H1 (cell line): ENCODE measurements at regions not wholly inside any gene's neighbourhood (a gene's known extent, or its start where the extent isn't known, plus 50 kb on each side); places are given as distances from the start of the nearest gene placed in this dataset.

Source experiments
- CTCF ChIA-PET: fragments of 300-600 bp; sonication (Branson Sonifier 250); formaldehyde crosslinking; loops from one replicate; lab custom pipeline; 2021; ENCODE audit not compliant: partially characterized antibody; lab: Charles Lee
- POLR2A ChIA-PET: fragments of 300-600 bp; sonication (Branson Sonifier 250); formaldehyde crosslinking; loops from one replicate; lab custom pipeline; 2021; ENCODE audit warnings: inconsistent platforms; ENCODE audit not compliant: partially characterized antibody; lab: Charles Lee
- DNase-seq, 2 experiments: peaks; one replicate each; pipeline versions ENCODE4 v3.0.0 to v3.0.0-alpha.2; 2010 to 2022; ENCODE audit warnings: low spot score in 2 of 2, low read depth in 1 of 2, mixed read lengths in 1 of 2
- FAIRE-seq: peaks from 2 replicates; lab custom pipeline; 2011; peaks lifted over from hg19 to GRCh38; lab: Jason Lieb, UNC
- H2AFZ ChIP-seq: 2 replicates; pipeline ENCODE4 v1.8.1; 2012; ENCODE audit warnings: low read length, inconsistent platforms
- H2AK5ac ChIP-seq: 2 replicates; pipeline ENCODE4 v1.6.1; 2013; ENCODE audit warnings: low read depth, low read length
- H2BK120ac ChIP-seq: replicated peaks from 2 replicates; pipeline ENCODE3; 2013; ENCODE audit warnings: low read depth, low read length, inconsistent platforms
- H2BK12ac ChIP-seq: 2 replicates; pipeline ENCODE4 v1.6.1; 2013; ENCODE audit warnings: low read depth, low read length
- H2BK15ac ChIP-seq: 2 replicates; pipeline ENCODE4 v1.6.1; 2013; ENCODE audit warnings: low read length
- H2BK20ac ChIP-seq: 2 replicates; pipeline ENCODE4 v1.6.1; 2013; ENCODE audit warnings: low read length
- H2BK5ac ChIP-seq: 2 replicates; pipeline ENCODE4 v1.6.1; 2013; ENCODE audit warnings: low read depth, low read length
- H3K14ac ChIP-seq: 2 replicates; pipeline ENCODE4 v1.6.1; 2013; ENCODE audit warnings: inconsistent platforms; ENCODE audit not compliant: insufficient read length
- H3K18ac ChIP-seq: 2 replicates; pipeline ENCODE4 v1.6.1; 2013; ENCODE audit warnings: low read length; ENCODE audit errors: extremely low read depth
- H3K23ac ChIP-seq: 2 replicates; pipeline ENCODE4 v1.6.1; 2013; ENCODE audit warnings: inconsistent platforms; ENCODE audit not compliant: insufficient read length
- H3K23me2 ChIP-seq: 2 replicates; pipeline ENCODE4 v1.6.1; 2013; ENCODE audit warnings: low read depth, low read length
- H3K27ac ChIP-seq: 2 replicates; pipeline ENCODE4 v1.6.1; 2011; ENCODE audit warnings: low read depth, low read length, inconsistent platforms
- H3K27me3 ChIP-seq, 4 experiments: replicated peaks in 1 of 4; 1 replicate in 1 of 4; 2 replicates in 3 of 4; pipeline versions ENCODE4 v1.6.1 to v1.8.1; 2011 to 2013; ENCODE audit warnings: low read length in 3 of 4, mild to moderate bottlenecking in 3 of 4, inconsistent platforms in 2 of 4, mixed read lengths in 2 of 4, moderate library complexity in 1 of 4; ENCODE audit not compliant: control insufficient read depth in 3 of 4, insufficient read depth in 3 of 4; ENCODE audit errors: extremely low read depth in 1 of 4
- H3K36me3 ChIP-seq, 4 experiments: 2 replicates each; pipeline versions ENCODE4 v1.6.1 to v1.8.1; 2011 to 2013; ENCODE audit warnings: mild to moderate bottlenecking in 4 of 4, low read length in 3 of 4, moderate library complexity in 2 of 4, control low read depth in 1 of 4, inconsistent platforms in 1 of 4; ENCODE audit not compliant: insufficient read depth in 4 of 4, control insufficient read depth in 2 of 4
- H3K4ac ChIP-seq: replicated peaks from 2 replicates; pipeline ENCODE3; 2013; ENCODE audit warnings: low read length, low read depth, mixed read lengths, inconsistent platforms; ENCODE audit not compliant: insufficient read length
- H3K4me1 ChIP-seq, 4 experiments: replicated peaks in 1 of 4; 1 replicate in 1 of 4; 2 replicates in 3 of 4; pipeline versions ENCODE4 v1.6.1 to v1.8.1; 2011 to 2013; ENCODE audit warnings: low read length in 3 of 4, inconsistent platforms in 2 of 4, mixed read lengths in 1 of 4; ENCODE audit not compliant: insufficient read depth in 4 of 4, control insufficient read depth in 3 of 4
- H3K4me2 ChIP-seq, 2 experiments: 2 replicates each; pipeline versions ENCODE4 v1.6.1 to v1.8.1; 2011 to 2013; ENCODE audit warnings: low read depth in 2 of 2, low read length in 2 of 2, control low read depth in 1 of 2, inconsistent platforms in 1 of 2, mild to moderate bottlenecking in 1 of 2; ENCODE audit not compliant: insufficient read depth in 1 of 2
- H3K4me3 ChIP-seq, 4 experiments: fragments of 200-600, 300-600 bp in 1 of 4; sonication (generic), shearing (Covaris generic), sonication (Bioruptor Twin) in 1 of 4; 2 replicates each; pipeline versions ENCODE4 v1.5.1 to v1.8.1; 2011 to 2016; ENCODE audit warnings: low read length in 4 of 4, low read depth in 3 of 4, control low read depth in 2 of 4, inconsistent platforms in 2 of 4, mild to moderate bottlenecking in 2 of 4, mixed read lengths in 1 of 4, moderate library complexity in 1 of 4; ENCODE audit not compliant: insufficient read depth in 2 of 4; ENCODE audit errors: extremely low read depth in 1 of 4
- H3K56ac ChIP-seq: replicated peaks from 2 replicates; pipeline ENCODE3; 2013; ENCODE audit warnings: low read depth, mild to moderate bottlenecking, mixed read lengths, low read length, inconsistent platforms; ENCODE audit not compliant: insufficient read length
- H3K79me1 ChIP-seq: 2 replicates; pipeline ENCODE4 v1.6.1; 2013; ENCODE audit warnings: low read depth, low read length, control low read depth
- H3K79me2 ChIP-seq, 2 experiments: 2 replicates each; pipeline versions ENCODE4 v1.6.1 to v1.8.1; 2012 to 2013; ENCODE audit warnings: low read length in 2 of 2, mild to moderate bottlenecking in 2 of 2, inconsistent platforms in 1 of 2; ENCODE audit not compliant: insufficient read depth in 2 of 2, control insufficient read depth in 1 of 2
- H3K9ac ChIP-seq, 4 experiments: replicated peaks in 1 of 4; 1 replicate in 1 of 4; 2 replicates in 3 of 4; pipeline versions ENCODE4 v1.6.1 to v1.8.1; 2011 to 2013; ENCODE audit warnings: low read depth in 3 of 4, low read length in 3 of 4, control low read depth in 2 of 4, mild to moderate bottlenecking in 2 of 4, moderate library complexity in 2 of 4, inconsistent platforms in 1 of 4; ENCODE audit errors: extremely low read depth in 1 of 4
- H3K9me3 ChIP-seq, 2 experiments: 2 replicates each; pipeline versions ENCODE4 v1.6.1 to v1.8.1; 2012 to 2013; ENCODE audit warnings: mild to moderate bottlenecking in 2 of 2, moderate library complexity in 2 of 2, control low read depth in 1 of 2, inconsistent platforms in 1 of 2, low read depth in 1 of 2, low read length in 1 of 2, mixed read lengths in 1 of 2; ENCODE audit not compliant: insufficient read depth in 2 of 2
- H4K20me1 ChIP-seq, 2 experiments: replicated peaks in 1 of 2; 2 replicates each; pipeline versions ENCODE3 to v1.8.1; 2011 to 2013; ENCODE audit warnings: inconsistent platforms in 2 of 2, low read length in 2 of 2, mild to moderate bottlenecking in 1 of 2; ENCODE audit not compliant: insufficient read depth in 2 of 2, control insufficient read depth in 1 of 2
- H4K5ac ChIP-seq: 2 replicates; pipeline ENCODE4 v1.6.1; 2013; ENCODE audit warnings: low read length, low read depth, mixed read lengths, inconsistent platforms; ENCODE audit not compliant: insufficient read length
- H4K8ac ChIP-seq: 2 replicates; pipeline ENCODE4 v1.8.0; 2013; ENCODE audit warnings: mild to moderate bottlenecking, moderate library complexity, low read length, inconsistent platforms; ENCODE audit not compliant: insufficient read depth; ENCODE audit errors: extremely low read depth
- H4K91ac ChIP-seq: replicated peaks from 2 replicates; pipeline ENCODE3; 2013; ENCODE audit warnings: low read length, mixed read lengths, inconsistent platforms; ENCODE audit not compliant: insufficient read length
- BCL11A ChIP-seq, 2 experiments: IDR thresholded peaks; one replicate each; pipeline ENCODE4 v1.6.1; 2011; ENCODE audit warnings: low read depth in 2 of 2, low read length in 2 of 2, mild to moderate bottlenecking in 2 of 2
- CEBPB ChIP-seq: IDR thresholded peaks from 2 replicates; pipeline ENCODE4 v1.6.1; 2012; ENCODE audit warnings: low read depth, low read length
- EP300 ChIP-seq, 2 experiments: IDR thresholded peaks; 1 replicate in 1 of 2; 2 replicates in 1 of 2; pipeline ENCODE4 v1.6.1; 2011 to 2012; ENCODE audit warnings: low read depth in 2 of 2, low read length in 2 of 2, mild to moderate bottlenecking in 2 of 2, borderline replicate concordance in 1 of 2, inconsistent platforms in 1 of 2, moderate library complexity in 1 of 2
- JUND ChIP-seq: IDR thresholded peaks from 2 replicates; pipeline ENCODE4 v1.6.1; 2011; ENCODE audit warnings: mild to moderate bottlenecking, improper control_type of control experiment, low read length
- NANOG ChIP-seq: IDR thresholded peaks from 2 replicates; pipeline ENCODE4 v1.6.1; 2011; ENCODE audit warnings: low read length, low read depth, mild to moderate bottlenecking, inconsistent platforms; ENCODE audit not compliant: insufficient read depth, poor library complexity, severe bottlenecking
- POU5F1 ChIP-seq: IDR thresholded peaks from 2 replicates; pipeline ENCODE4 v1.6.1; 2011; ENCODE audit warnings: low read depth, mild to moderate bottlenecking, low read length, moderate library complexity
- SAP30 ChIP-seq: fragments of 300-600 bp; sonication (generic); IDR thresholded peaks from 2 replicates; pipeline ENCODE4 v1.7.1; 2012; ENCODE audit warnings: low read length, moderate library complexity, mild to moderate bottlenecking, inconsistent platforms; ENCODE audit not compliant: insufficient read depth, insufficient replicate concordance
- ZNF274 ChIP-seq: IDR thresholded peaks from 2 replicates; pipeline ENCODE4 v1.7.0; 2012; ENCODE audit warnings: low read length, borderline replicate concordance; ENCODE audit errors: extremely low read depth
- WGBS, 2 experiments: shearing (Covaris generic) in 1 of 2; methylation state at CpG; one replicate each; pipeline versions ENCODE4 v1.1.6 to v1.1.7; 2013 to 2015; ENCODE audit warnings: low lambda C conversion rate in 2 of 2, mixed read lengths in 2 of 2, inconsistent platforms in 1 of 2, low coverage in 1 of 2, missing lambda C conversion rate in 1 of 2; ENCODE audit not compliant: insufficient replicate concordance in 2 of 2, insufficient coverage in 1 of 2, insufficient read length in 1 of 2; ENCODE audit errors: extremely low coverage in 1 of 2, missing lambda C conversion rate in 1 of 2; 5-methylcytosine and 5-hydroxymethylcytosine counted together
- TF ChIP-seq, protein P1 (sequence below): IDR thresholded peaks from 2 replicates; pipeline ENCODE4 v1.6.1; 2011; ENCODE audit warnings: low read depth, mild to moderate bottlenecking, low read length; ENCODE audit not compliant: insufficient read depth
- TF ChIP-seq, protein P2 (sequence below), 3 experiments: IDR thresholded peaks; 1 replicate in 2 of 3; 2 replicates in 1 of 3; pipeline versions ENCODE4 v1.5.1 to v1.6.1; 2011; ENCODE audit warnings: low read length in 3 of 3, mild to moderate bottlenecking in 3 of 3, inconsistent platforms in 2 of 3, low read depth in 1 of 3, moderate library complexity in 1 of 3; ENCODE audit not compliant: insufficient read depth in 1 of 3; ENCODE audit errors: control extremely low read depth in 1 of 3

DNA sequence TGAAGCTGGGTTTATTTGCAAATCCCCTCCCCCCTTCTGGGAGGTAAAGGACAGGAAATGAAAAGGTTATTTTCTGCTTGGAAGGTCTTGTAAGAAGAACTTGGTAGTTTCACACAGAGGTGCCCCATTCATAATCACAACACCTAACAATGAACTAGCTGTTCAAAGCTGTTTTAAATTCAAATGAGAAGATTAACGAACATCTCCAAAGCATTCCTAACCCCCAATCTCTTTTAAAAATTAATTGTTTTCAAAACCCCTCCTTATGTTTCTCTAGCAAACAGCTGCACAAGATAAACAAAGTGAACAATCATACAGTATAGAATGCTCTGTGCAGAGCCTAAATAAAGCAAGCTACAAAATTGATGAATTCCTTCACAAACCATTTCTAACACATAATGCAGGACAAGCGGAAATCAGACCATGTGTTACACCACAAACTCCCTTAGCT lies 271.4 kb downstream of the SATB2 start:
- Histone ChIP-seq H3K79me2 (no peaks in the 10 kb centered on the region), H2BK15ac (no peak overlapping the region), H2BK5ac (no peak overlapping the region; the same call in 1 of the 2 replicates), H2BK12ac (no peak overlapping the region), H3K23ac (no peak overlapping the region), H3K14ac (no peak overlapping the region), H3K4me2 (peak overlapping the region; percentile 21 to 38; a peak in 2 of 4 replicates), H3K4ac (no peak overlapping the region), H3K23me2 (no peaks in the 10 kb centered on the region), H3K18ac (no peak overlapping the region), H4K5ac (peak overlapping the region; percentile 62), H3K56ac (no peak overlapping the region), H3K79me1 (no peaks in the 10 kb centered on the region), H2BK20ac (no peak overlapping the region), H3K9ac (no peak overlapping the region), H2BK120ac (no peak overlapping the region), H3K9me3 (no peaks in the 10 kb centered on the region), H3K27me3 (no peaks in the 10 kb centered on the region), H3K4me3 (peak overlapping the region in 1 of 4 experiments; percentile 29; a peak in 1 of 8 replicates), H3K36me3 (no peaks in the 10 kb centered on the region), H4K20me1 (no peaks in the 10 kb centered on the region), H4K8ac (no peak overlapping the region), H3K27ac (no peak overlapping the region), H2AFZ (no peak overlapping the region), H2AK5ac (no peak overlapping the region), H4K91ac (no peak overlapping the region), H3K4me1 (peaks cover 0 to 8% (median 1%) of the 10 kb centered on the region in 4 experiments; a peak in 2 of 7 replicates)
- CTCF ChIA-PET = interaction anchor here (1.4 kb wide), 1 partner anchor 72 kb away, joined by 4 read pairs; no protein-coding TSS in a partner anchor
- FAIRE-seq = peak; percentile 13
- 13% methylated on average over 2 of the region's 2 CpGs; no CpG with 5 or more reads in 1 of the 2 experiments for WGBS, 2 experiments
- POLR2A ChIA-PET = no interaction called here
- DNase-seq = peak in 1 of 2 experiments; percentile 25
- no peak for TF ChIP-seq POU5F1
- TF ChIP-seq CEBPB = no peak
- no peak for TF ChIP-seq NANOG
- no peak for TF ChIP-seq SAP30
- no peak for TF ChIP-seq BCL11A (IDR thresholded peaks at IDR 0.05; ENCODE audit: low read depth in 2 of 2, low read length in 2 of 2)
- no peak for TF ChIP-seq ZNF274
- TF ChIP-seq EP300 (IDR thresholded peaks at IDR 0.05; ENCODE audit: borderline replicate concordance in 1 of 2, low read depth in 2 of 2, low read length in 2 of 2) = no peak
- TF ChIP-seq, protein P1, sequence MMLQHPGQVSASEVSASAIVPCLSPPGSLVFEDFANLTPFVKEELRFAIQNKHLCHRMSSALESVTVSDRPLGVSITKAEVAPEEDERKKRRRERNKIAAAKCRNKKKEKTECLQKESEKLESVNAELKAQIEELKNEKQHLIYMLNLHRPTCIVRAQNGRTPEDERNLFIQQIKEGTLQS = no peak
- TF ChIP-seq, protein P2, sequence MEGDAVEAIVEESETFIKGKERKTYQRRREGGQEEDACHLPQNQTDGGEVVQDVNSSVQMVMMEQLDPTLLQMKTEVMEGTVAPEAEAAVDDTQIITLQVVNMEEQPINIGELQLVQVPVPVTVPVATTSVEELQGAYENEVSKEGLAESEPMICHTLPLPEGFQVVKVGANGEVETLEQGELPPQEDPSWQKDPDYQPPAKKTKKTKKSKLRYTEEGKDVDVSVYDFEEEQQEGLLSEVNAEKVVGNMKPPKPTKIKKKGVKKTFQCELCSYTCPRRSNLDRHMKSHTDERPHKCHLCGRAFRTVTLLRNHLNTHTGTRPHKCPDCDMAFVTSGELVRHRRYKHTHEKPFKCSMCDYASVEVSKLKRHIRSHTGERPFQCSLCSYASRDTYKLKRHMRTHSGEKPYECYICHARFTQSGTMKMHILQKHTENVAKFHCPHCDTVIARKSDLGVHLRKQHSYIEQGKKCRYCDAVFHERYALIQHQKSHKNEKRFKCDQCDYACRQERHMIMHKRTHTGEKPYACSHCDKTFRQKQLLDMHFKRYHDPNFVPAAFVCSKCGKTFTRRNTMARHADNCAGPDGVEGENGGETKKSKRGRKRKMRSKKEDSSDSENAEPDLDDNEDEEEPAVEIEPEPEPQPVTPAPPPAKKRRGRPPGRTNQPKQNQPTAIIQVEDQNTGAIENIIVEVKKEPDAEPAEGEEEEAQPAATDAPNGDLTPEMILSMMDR (IDR thresholded peaks at IDR 0.05; ENCODE audit: control extremely low read depth in 1 of 3, insufficient read depth in 1 of 3, low read depth in 1 of 3, low read length in 3 of 3) = no peak
- TF ChIP-seq JUND = no peak
